Astrocyte of the cerebellum (primary cell): ENCODE measurements at regions not wholly inside any gene's neighbourhood (a gene's known extent, or its start where the extent isn't known, plus 50 kb on each side); places are given as distances from the start of the nearest gene placed in this dataset.
"Not testable (repeated sequence)": the region's sequence is repeated elsewhere in the genome, so short reads cannot be mapped to it uniquely, and the experiment has no call there.

ENCODE experiments used
- DNase-seq: peaks from one replicate; pipeline ENCODE4 v3.0.0-alpha.2; 2011; ENCODE audit warnings: low read depth
- H3K4me3 ChIP-seq: 2 replicates; pipeline ENCODE4 v1.5.1; 2011; ENCODE audit warnings: mild to moderate bottlenecking, low read depth, low read length, moderate library complexity
- in situ Hi-C: cut with HindIII; loops from 2 replicates; pipeline ENCODE4 v1.10.0; 2017; ENCODE audit warnings: low sequenced_read_pairs
- TF ChIP-seq, protein P1 (sequence below): IDR thresholded peaks from 2 replicates; pipeline ENCODE4 v1.5.1; 2012; ENCODE audit warnings: low read length, low read depth, moderate library complexity, mild to moderate bottlenecking; ENCODE audit errors: missing control alignments

DNA sequence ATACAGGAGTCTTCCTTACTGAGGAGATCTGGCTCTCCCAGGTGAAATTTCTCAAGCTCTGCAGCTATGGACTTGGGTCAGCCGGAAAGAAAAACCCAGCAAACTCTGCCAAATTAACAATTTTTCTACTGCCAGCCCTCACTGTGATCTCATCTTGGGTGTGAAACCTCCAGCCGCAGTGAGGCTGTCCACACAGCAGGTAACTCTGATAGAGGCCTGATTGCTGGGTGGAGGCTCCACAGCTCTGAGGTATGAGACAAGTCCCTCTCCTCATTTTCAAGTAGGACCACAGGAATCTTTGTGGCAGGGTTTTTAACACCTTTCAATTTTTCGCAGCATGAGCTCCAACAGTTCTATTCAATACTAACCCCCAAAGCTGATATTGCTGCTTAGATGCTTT is 430.6 kb upstream of the RAB6C start:
- no peak for DNase-seq
- in situ Hi-C loops: no loop called here
- H3K4me3 ChIP-seq: no peak overlapping the region
- TF ChIP-seq, protein P1, sequence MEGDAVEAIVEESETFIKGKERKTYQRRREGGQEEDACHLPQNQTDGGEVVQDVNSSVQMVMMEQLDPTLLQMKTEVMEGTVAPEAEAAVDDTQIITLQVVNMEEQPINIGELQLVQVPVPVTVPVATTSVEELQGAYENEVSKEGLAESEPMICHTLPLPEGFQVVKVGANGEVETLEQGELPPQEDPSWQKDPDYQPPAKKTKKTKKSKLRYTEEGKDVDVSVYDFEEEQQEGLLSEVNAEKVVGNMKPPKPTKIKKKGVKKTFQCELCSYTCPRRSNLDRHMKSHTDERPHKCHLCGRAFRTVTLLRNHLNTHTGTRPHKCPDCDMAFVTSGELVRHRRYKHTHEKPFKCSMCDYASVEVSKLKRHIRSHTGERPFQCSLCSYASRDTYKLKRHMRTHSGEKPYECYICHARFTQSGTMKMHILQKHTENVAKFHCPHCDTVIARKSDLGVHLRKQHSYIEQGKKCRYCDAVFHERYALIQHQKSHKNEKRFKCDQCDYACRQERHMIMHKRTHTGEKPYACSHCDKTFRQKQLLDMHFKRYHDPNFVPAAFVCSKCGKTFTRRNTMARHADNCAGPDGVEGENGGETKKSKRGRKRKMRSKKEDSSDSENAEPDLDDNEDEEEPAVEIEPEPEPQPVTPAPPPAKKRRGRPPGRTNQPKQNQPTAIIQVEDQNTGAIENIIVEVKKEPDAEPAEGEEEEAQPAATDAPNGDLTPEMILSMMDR: no peak

DNA sequence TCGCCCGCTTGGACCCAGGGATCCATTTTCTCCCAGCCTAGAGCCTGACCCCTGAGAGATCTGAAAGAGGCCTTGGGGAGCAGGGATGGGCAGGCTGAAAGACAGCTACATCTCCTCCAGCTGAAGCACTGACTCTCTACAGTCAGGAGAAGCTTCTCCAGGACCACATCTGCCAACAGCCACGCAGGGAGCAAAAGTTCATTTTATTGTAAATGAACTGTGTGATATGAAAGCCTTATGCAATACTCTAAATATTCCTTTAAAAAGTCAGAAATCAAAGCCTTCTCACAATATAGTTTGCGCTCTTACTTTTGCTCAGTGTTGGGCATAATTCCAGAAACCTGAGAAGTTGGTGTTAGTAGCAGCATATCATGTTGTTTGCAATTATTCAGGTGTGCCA is 428.9 kb upstream of the RAB6C start:
- no peak for DNase-seq
- in situ Hi-C loops: no loop called here
- TF ChIP-seq, protein P1: no peak
- H3K4me3 ChIP-seq: no peak overlapping the region

DNA sequence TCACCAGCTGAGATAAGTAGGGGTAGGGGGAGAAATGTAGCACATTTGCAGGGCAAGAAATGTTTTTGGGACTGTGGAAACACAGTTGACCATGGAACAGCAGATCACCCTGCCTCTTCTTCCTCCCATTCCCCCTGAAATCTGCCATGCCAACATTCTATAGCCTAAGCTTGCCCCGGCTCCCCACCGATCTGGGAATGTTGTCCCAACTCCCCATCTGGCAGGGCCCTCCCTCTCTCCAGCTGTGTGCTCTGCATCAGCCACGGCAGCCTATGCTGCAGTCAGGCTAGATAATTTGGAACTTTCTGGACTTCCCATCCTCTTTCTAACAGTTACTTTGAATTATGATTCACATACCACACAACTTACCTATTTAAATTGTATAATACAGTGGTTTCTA is 425.1 kb upstream of the RAB6C start:
- in situ Hi-C loops: no loop called here
- DNase-seq: no peak
- TF ChIP-seq, protein P1: no peak
- H3K4me3 ChIP-seq: no peak overlapping the region

- in situ Hi-C loops: no loop called here
- DNase-seq: no peak
- no peak overlapping the region for H3K4me3 ChIP-seq
- TF ChIP-seq, protein P1: no peak
Observed at GRCh38 chr2:129559101-129559500, 420.4 kb upstream of the RAB6C start.

DNA sequence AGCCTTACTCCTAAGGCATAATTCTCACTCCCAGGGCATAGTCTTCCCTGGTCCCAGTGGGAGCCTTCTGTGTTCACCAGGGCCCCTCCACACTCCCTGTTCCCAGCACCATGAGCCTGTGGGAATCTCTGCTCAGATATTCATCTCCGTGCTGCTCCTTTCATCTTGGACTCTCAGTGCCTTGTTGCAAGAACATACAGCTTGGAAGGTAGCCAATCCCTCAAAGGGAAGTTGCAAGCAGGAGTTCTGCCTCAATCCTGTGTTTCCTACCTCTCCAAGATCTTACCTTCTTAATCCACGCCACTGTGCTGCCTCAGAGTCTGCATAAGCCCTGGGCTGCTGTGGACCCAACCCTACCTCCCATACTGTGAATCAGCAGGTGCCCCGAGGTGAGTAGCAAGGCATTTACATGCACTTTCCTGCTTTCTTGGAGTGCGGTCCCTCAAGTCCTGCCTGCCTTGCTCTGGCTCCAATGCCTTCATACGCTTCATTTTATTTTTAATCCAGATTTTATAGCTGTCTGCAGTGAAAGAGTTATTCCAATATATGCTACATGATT is 413.8 kb upstream of the RAB6C start:
- in situ Hi-C loops: no loop called here
- DNase-seq: no peak
- TF ChIP-seq, protein P1: no peak
- H3K4me3 ChIP-seq: no peak overlapping the region

- H3K4me3 ChIP-seq, DNase-seq, in situ Hi-C loops: not testable (repeated sequence)
Observed at GRCh38 chr2:129570812-129571211, 408.7 kb upstream of the RAB6C start.

DNA sequence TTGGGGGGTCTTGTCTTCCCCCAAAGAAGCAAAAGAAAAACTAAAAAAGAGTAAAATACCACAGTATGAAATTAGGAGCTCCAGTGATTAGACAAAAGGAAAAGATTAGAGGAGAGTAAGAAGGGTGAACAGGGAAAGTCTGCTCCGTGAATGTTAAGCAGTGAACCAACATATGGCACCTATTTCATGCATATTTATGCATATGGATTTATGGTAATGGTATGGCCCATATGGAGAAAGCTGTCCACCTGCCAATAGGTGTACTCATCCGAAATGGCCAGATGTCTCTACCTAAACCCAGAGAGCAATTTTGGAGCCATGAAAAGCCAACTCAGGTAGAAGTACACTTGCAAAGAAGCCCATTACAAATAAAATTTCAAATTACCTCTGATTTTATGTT is 404.0 kb upstream of the RAB6C start:
- DNase-seq: no peak
- in situ Hi-C loops: no loop called here

More for the DNA sequence above, 404.0 kb upstream of the RAB6C start:
- no peak overlapping the region for H3K4me3 ChIP-seq
- TF ChIP-seq, protein P1: no peak
